T47D (cell line): ENCODE measurements at regions not wholly inside any gene's neighbourhood (a gene's known extent, or its start where the extent isn't known, plus 50 kb on each side); places are given as distances from the start of the nearest gene placed in this dataset.
A peak's percentile ranks its signal among the peaks of the same experiment; 100 is the strongest.

Source experiments
- DNase-seq, 2 experiments: peaks; one replicate each; pipeline versions ENCODE4 v3.0.0 to v3.0.0-alpha.2; 2011 to 2012; ENCODE audit warnings: low read depth in 1 of 2, low spot score in 1 of 2
- JUND ChIP-seq: IDR thresholded peaks from 2 replicates; pipeline ENCODE4 v1.6.1; 2012; ENCODE audit warnings: low read depth
- in situ Hi-C: cut with HindIII; loops from 2 replicates; pipeline ENCODE4 v1.10.0; 2016; ENCODE audit warnings: low sequenced_read_pairs, low pct_unique_long_range_greater_than_20kb

DNA sequence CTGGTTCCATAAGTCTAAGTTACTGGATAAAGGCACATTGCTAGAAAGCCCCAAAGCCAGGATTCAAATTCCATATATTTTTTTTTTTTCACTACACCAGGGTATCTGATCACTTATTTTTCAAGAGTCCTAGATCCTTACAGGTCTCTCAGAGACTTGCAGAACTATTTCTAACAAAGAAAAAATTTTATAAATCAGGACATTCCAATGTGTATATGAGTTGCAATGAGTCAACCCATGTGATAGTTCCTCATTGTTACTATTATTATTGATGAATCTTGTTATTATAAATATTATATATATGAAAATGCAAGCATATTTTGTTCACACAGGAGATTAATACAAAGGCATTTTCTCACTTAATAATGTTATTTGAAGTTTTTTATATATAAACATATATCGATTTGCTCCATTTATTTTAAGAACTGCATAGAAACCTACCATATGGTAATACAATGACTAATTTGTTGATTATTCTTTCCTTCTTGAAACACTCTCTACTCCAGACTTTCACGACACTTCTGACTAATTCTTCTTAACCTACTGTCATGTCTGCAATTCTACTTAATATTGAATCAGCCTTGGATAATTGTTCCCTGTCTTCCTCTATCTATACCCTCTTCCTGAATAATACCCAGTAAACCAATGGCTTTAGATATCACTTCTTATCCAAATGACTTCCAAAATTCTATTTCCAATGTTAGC lies 968.4 kb upstream of the NRXN1 start:
- no peak for TF ChIP-seq JUND
- DNase-seq: no peak
- in situ Hi-C loops: no loop called here

DNA sequence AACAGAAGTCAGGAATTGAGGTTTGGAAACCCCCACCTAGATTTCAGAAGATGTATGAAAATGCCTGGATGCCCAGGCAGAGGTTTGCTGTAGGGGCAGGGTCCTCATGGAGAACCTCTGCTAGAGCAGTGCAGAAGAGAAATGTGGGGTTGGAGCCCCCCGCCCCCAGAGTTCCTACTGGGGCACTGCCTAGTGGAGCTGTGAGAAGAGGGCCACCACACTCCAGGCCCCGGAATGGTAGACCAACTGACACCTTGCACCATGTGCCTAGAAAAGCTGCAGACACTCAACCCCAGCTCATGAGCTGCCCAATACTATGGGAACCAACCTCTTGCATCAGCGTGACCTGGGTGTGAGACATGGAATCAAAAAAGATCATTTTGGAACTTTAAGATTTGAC lies 967.0 kb upstream of the NRXN1 start:
- TF ChIP-seq JUND: no peak
- in situ Hi-C loops: no loop called here
- DNase-seq: no peak

DNA sequence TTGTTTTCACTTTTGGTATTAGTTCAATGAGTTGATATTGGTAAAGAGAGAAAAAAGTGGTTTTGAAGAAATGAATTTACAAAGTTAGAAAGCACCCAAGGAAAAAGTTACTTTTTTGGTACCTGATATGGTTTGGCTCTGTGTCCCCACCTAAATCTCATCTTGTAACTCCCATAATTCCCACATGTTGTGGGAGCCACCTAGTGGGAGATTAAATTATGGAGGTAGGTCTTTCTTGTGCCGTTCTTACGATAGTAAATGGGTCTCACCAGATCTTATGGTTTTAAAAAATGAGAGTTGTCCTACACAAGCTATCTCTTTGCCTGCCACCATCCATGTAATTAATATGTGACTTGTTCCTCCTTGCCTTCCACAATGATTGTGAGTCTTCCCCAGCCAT lies 965.6 kb upstream of the NRXN1 start:
- peak in 1 of 2 experiments; percentile 45 for DNase-seq
- in situ Hi-C loops: no loop called here
- no peak for TF ChIP-seq JUND

DNA sequence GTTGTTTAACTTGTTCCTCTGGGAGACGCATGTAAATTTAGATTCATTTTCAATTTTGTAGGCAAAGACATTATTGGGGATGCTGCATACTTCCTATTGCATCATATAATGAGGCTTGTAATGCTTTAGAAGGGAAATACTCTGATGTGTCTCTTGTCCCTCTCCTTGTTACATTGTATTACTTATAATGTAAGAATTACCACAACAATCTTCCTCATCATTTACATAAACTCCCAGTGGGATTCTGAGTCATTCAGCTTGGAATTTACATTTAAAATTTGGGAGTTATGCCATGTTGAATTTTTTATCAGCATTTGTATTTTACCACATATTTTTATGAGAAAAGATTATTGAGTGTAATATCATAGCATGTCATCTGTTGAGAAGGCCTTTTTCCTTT lies 963.4 kb upstream of the NRXN1 start:
- DNase-seq: no peak
- no peak for TF ChIP-seq JUND

DNA sequence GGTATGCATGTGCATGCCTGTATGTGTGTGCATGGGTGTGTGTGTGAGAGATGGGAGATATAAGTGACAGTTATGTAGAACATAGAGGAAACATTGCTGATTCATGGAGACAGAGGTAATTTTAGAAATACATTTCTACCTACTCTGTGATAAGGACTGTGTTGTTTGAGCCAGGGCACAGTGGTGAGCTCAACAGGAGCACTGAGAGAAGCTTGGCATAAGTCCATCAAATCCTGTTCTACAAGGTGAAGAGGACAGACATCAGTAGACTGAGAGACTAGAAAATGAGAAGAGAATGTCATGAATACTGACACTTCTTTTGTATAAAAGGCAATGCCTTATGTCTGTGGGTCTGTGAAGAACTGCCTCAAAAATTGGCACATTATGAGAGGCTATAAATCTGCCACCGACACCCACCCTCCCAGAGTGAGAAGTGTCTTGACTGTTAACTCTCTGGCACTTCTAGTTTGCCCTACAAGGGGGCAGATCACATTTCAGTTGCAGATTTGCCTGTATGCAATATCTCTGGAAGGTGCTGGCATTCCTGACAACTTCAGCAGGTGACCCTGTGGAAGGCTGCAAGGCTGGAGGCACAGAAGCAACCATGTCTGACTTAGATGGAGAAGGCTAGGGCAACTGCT lies 962.3 kb upstream of the NRXN1 start:
- in situ Hi-C loops: no loop called here
- peak in 1 of 2 experiments; percentile 40 for DNase-seq
- no peak for TF ChIP-seq JUND

More for the DNA sequence above, 963.4 kb upstream of the NRXN1 start:
- in situ Hi-C loops: no loop called here

DNA sequence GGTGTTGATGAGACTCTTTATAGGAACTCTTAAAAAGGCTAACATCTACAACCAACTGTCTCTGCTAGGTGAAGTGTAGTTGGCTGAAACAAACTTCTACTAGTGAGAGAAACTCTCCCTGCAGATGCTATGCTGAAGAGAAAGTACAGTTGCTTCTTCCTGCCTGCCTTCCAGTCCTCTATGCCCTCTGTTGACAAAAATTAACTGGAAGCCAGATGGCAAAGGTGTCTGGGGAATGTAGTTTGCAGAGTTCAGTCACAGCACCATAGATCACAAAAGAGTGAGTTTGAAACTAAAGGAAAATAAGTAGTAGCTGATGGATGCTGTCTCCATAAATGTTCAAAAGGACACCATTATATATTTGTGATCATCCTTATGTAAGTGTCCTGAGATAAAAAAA lies 958.8 kb upstream of the NRXN1 start:
- in situ Hi-C loops: no loop called here
- DNase-seq: peak in 1 of 2 experiments; percentile 10
- TF ChIP-seq JUND: no peak

DNA sequence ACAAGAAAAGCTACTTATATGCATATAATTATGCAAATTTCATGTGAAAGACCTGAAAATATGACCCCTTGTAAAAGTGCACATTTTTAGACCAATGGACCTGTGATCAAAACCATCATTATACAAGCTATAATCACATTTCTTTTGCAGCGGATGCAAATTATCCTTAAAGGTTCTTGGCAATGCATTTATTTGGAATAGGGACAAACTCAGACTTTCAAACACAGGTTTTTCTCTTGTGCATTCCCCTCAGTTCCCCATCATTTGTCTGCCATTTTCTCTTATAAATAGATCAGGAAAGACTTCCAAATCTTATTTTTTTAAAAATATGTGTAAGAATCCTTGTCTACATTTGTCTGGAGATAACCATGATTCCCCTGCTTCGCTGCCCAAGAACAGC lies 954.2 kb upstream of the NRXN1 start:
- DNase-seq: no peak
- TF ChIP-seq JUND: no peak
- in situ Hi-C loops: no loop called here

DNA sequence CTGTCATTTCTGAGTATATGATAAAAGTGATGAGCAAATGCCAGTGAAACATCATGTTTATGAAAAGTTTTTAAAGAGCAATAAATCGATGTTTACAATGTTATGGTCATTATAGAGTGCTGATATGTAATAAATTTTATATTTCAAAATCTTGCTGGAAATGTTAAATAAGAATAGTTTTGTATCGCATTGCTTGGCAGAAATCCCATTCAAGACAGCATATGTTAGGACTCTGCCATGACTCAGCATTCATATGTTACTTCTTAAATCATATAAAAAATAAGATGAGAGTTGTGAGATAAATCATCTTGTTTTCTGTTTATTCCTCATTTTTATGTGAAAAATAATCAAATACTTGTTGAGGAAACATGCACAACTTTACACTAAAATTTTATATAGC lies 949.9 kb upstream of the NRXN1 start:
- TF ChIP-seq JUND: no peak
- no peak for DNase-seq
- in situ Hi-C loops: no loop called here

DNA sequence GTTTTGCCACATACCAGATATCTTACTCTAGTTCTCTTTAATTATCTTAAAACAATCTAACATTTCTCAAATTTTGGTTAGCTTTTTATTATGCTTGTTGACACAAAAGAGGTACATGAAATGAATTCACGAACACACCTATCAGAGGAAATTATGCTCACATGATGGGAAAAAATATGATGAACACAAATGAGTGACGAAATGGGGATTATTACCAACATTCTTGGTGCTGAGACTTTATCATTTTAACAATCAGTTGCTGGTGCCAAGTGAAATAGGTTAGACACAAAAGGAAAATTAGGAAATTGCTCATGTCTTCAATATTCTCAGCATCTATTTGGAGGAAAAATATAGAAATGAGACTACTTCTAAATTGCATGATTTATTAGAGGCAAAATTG lies 944.7 kb upstream of the NRXN1 start:
- in situ Hi-C loops: no loop called here
- no peak for DNase-seq
- no peak for TF ChIP-seq JUND

DNA sequence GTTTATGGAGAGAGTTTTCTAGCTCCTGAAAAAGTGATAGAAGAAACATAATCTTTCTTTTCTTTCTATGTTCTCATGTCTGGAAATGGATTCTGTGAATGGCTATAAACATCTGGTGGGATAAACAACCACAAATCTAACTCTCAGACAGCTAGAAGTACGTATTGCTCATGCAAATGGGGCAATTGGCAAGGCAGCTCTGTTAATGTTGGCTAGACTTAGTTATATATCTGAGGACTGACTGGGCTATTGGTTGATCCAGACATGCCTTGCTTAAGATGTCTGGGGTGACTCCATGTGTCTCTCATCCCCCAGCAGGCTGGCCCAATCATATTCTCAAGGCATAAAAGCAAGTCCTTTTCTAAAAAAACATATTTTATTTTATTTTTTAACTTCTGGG lies 939.2 kb upstream of the NRXN1 start:
- DNase-seq: no peak
- no peak for TF ChIP-seq JUND
- in situ Hi-C loops: no loop called here

DNA sequence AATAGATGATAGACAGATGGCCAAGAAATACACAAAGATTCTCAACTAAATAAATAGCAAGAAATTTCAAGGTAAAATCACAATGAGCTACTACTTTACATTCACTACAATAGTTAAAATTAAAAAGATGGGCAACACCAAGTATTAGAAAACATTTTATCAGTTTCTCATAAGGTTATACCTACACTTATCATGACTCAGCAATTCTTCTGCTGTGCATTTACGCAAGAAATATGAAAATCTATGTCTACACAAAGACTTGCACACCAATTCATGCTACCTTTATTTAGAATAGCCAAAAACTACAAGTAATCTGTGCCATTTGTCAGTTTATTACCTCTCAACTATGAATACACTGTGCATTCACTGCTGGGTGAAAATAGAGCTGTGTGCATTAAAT lies 937.4 kb upstream of the NRXN1 start:
- no peak for DNase-seq
- no peak for TF ChIP-seq JUND
- in situ Hi-C loops: no loop called here

DNA sequence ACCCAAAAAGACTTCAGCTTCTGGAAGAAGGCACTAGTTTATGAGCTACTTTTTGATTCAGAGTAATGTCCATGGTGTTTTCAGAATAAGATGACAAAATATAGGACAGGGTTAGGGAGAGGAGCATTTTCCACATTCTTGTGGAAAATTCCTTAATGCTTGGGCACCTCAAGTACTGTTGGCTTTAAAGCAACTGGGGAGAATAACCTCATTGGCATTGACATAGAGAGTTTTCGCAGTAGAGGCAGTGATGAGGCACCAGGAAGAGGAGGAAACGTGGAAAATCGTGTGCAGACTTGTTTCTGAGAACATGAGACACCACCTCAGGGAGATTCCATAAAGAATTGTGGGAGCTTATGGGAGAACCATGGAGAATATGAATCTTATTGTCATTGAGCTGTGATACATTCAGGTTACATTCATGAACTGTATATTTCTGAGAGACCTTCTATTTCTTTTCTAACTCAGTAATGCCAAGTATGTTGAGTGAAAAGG lies 929.0 kb upstream of the NRXN1 start:
- no peak for DNase-seq
- in situ Hi-C loops: no loop called here
- TF ChIP-seq JUND: no peak

DNA sequence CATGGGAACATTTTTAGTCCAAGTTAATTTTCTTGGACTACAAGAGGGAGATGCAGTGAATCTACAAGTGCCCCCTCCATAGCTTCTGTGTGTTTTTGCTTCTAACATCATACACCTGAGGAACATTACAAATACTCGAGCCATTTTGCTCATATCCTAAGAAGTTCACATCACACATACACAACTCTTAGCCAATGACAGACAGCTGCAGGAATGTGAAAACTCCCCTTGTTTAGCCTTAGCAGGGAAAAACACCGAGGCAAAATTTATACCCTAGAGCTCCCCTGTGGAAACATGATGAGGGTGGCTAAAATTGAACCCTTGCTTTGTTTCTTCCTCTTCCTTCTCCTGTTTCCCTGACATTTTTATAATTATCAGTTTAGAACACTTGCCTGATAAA lies 928.3 kb upstream of the NRXN1 start:
- no peak for DNase-seq
- no peak for TF ChIP-seq JUND
- in situ Hi-C loops: no loop called here
